Trophoblast cell (in vitro differentiated cells and primary cell): ENCODE measurements at regions not wholly inside any gene's neighbourhood (a gene's known extent, or its start where the extent isn't known, plus 50 kb on each side); places are given as distances from the start of the nearest gene placed in this dataset.

Source experiments
- DNase-seq, 2 donors: peaks; one replicate each; pipeline ENCODE4 v3.0.0-alpha.2; 2016
- H2AFZ ChIP-seq: 2 replicates; pipeline ENCODE4 v1.6.1; 2013; ENCODE audit warnings: low read length, moderate library complexity, mild to moderate bottlenecking; ENCODE audit not compliant: insufficient read depth, poor library complexity
- H2AK5ac ChIP-seq: 2 replicates; pipeline ENCODE4 v1.6.1; 2013; ENCODE audit warnings: mild to moderate bottlenecking, low read length
- H2BK120ac ChIP-seq: 2 replicates; pipeline ENCODE4 v1.6.1; 2013; ENCODE audit warnings: low read length, mild to moderate bottlenecking, moderate library complexity; ENCODE audit not compliant: insufficient read depth, poor library complexity
- H2BK12ac ChIP-seq: 2 replicates; pipeline ENCODE4 v1.6.1; 2013; ENCODE audit warnings: mild to moderate bottlenecking, low read length, moderate library complexity
- H2BK5ac ChIP-seq: 2 replicates; pipeline ENCODE4 v1.6.1; 2013; ENCODE audit warnings: low read length, low read depth, moderate library complexity, mild to moderate bottlenecking; ENCODE audit not compliant: poor library complexity
- H3K14ac ChIP-seq: 2 replicates; pipeline ENCODE4 v1.6.1; 2013; ENCODE audit warnings: mild to moderate bottlenecking, low read length
- H3K18ac ChIP-seq: 2 replicates; pipeline ENCODE4 v1.6.1; 2013; ENCODE audit warnings: mild to moderate bottlenecking, low read length
- H3K23ac ChIP-seq: 2 replicates; pipeline ENCODE4 v1.6.1; 2013; ENCODE audit warnings: low read length
- H3K27ac ChIP-seq: 2 replicates; pipeline ENCODE4 v1.5.1; 2013; ENCODE audit warnings: low read depth, mild to moderate bottlenecking, inconsistent platforms, low read length, moderate library complexity
- H3K27me3 ChIP-seq: 2 replicates; pipeline ENCODE4 v1.6.1; 2013; ENCODE audit warnings: inconsistent platforms, mild to moderate bottlenecking, low read length, moderate library complexity; ENCODE audit not compliant: insufficient read depth
- H3K36me3 ChIP-seq, 2 experiments: 1 replicate in 1 of 2; 2 replicates in 1 of 2; pipeline ENCODE4 v1.6.1; 2013; ENCODE audit warnings: low read length in 2 of 2, mild to moderate bottlenecking in 2 of 2, moderate library complexity in 1 of 2; ENCODE audit not compliant: insufficient read depth in 2 of 2, control insufficient read depth in 1 of 2
- H3K4ac ChIP-seq: 2 replicates; pipeline ENCODE4 v1.6.1; 2013; ENCODE audit warnings: low read depth, mild to moderate bottlenecking, low read length, moderate library complexity
- H3K4me1 ChIP-seq, 2 experiments: 1 replicate in 1 of 2; 2 replicates in 1 of 2; pipeline ENCODE4 v1.6.1; 2013; ENCODE audit warnings: low read length in 2 of 2, mild to moderate bottlenecking in 2 of 2, moderate library complexity in 1 of 2; ENCODE audit not compliant: insufficient read depth in 2 of 2, control insufficient read depth in 1 of 2
- H3K4me2 ChIP-seq: 2 replicates; pipeline ENCODE4 v1.6.1; 2013; ENCODE audit warnings: inconsistent platforms, mild to moderate bottlenecking, low read length, moderate library complexity
- H3K4me3 ChIP-seq: 2 replicates; pipeline ENCODE4 v1.5.1; 2013; ENCODE audit warnings: mild to moderate bottlenecking, low read depth, low read length, inconsistent platforms
- H3K79me1 ChIP-seq: one replicate; pipeline ENCODE4 v1.6.1; 2013; ENCODE audit warnings: low read length
- H3K79me2 ChIP-seq: 2 replicates; pipeline ENCODE4 v1.6.1; 2013; ENCODE audit warnings: low read length, mild to moderate bottlenecking; ENCODE audit not compliant: control insufficient read depth, insufficient read depth, poor library complexity
- H3K9ac ChIP-seq: 2 replicates; pipeline ENCODE4 v1.6.1; 2013; ENCODE audit warnings: mild to moderate bottlenecking, low read length
- H3K9me3 ChIP-seq: 2 replicates; pipeline ENCODE4 v1.6.1; 2013; ENCODE audit warnings: low read depth, mild to moderate bottlenecking, control low read depth, inconsistent platforms, low read length; ENCODE audit not compliant: insufficient read depth
- H4K12ac ChIP-seq: 2 replicates; pipeline ENCODE4 v1.6.1; 2013; ENCODE audit warnings: low read depth, mild to moderate bottlenecking, low read length, moderate library complexity
- H4K8ac ChIP-seq: 2 replicates; pipeline ENCODE4 v1.6.1; 2013; ENCODE audit warnings: low read depth, mild to moderate bottlenecking, low read length, moderate library complexity
- H4K91ac ChIP-seq: one replicate; pipeline ENCODE4 v1.6.1; 2013; ENCODE audit warnings: low read depth, mild to moderate bottlenecking, low read length, moderate library complexity
- WGBS: extraction: QIAGEN DNeasy Blood & Tissue Kit; methylation state at CpG from one replicate; pipeline ENCODE4 v1.1.7; 2013; ENCODE audit warnings: missing lambda C conversion rate; ENCODE audit not compliant: insufficient read length, insufficient coverage; ENCODE audit errors: extremely low coverage; 5-methylcytosine and 5-hydroxymethylcytosine counted together

DNA sequence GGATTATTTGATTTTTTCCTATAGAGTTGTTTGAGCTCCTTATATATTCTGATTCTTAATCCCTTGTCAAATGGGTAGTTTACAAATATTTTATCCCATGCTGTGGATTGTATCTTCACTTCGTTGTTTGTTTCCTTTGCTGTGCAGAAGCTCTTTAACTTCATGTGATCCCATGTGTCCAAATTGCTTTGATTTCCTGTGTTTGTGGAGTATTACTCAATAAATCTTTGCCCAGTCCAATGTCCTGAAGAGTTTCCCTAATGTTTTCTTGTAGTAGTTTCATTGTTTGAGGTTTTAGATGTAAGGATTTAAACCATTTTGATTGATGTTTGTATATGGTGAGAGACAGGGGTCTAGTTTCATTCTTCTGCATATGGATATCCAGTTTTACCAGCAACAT, 143.7 kb upstream of the HTR1E start:
- H3K4me3 ChIP-seq, result no peak overlapping the region
- WGBS, result no CpG with 5 or more reads among the region's 1 CpG
- no peaks in the 10 kb centered on the region for H3K36me3 ChIP-seq
- H3K23ac ChIP-seq, result no peak overlapping the region
- H3K4ac ChIP-seq, result no peak overlapping the region
- no peak overlapping the region for H3K14ac ChIP-seq
- H3K18ac ChIP-seq, result no peak overlapping the region
- H3K9ac ChIP-seq, result no peak overlapping the region
- H3K4me1 ChIP-seq, result no peaks in the 10 kb centered on the region
- no peak overlapping the region for H3K4me2 ChIP-seq
- H3K9me3 ChIP-seq, result no peaks in the 10 kb centered on the region
- H2BK5ac ChIP-seq, result no peak overlapping the region
- no peak for DNase-seq
- no peak overlapping the region for H2BK120ac ChIP-seq
- H3K79me1 ChIP-seq, result no peaks in the 10 kb centered on the region
- no peaks in the 10 kb centered on the region for H3K79me2 ChIP-seq
- H2BK12ac ChIP-seq, result no peak overlapping the region
- no peak overlapping the region for H3K27ac ChIP-seq
- no peak overlapping the region for H2AFZ ChIP-seq
- H3K27me3 ChIP-seq, result no peaks in the 10 kb centered on the region
- no peak overlapping the region for H2AK5ac ChIP-seq
- no peak overlapping the region for H4K8ac ChIP-seq
- H4K91ac ChIP-seq, result no peak overlapping the region
- H4K12ac ChIP-seq, result no peak overlapping the region

- Histone ChIP-seq H4K8ac (no peak overlapping the region), H2BK5ac (no peak overlapping the region), H3K9ac (no peak overlapping the region), H3K4me1 (no peaks in the 10 kb centered on the region), H3K27me3 (no peaks in the 10 kb centered on the region), H3K36me3 (no peaks in the 10 kb centered on the region), H2AK5ac (no peak overlapping the region), H4K12ac (no peak overlapping the region), H3K23ac (no peak overlapping the region), H2AFZ (no peak overlapping the region), H3K18ac (no peak overlapping the region), H2BK12ac (no peak overlapping the region), H3K9me3 (no peaks in the 10 kb centered on the region), H3K4me2 (no peak overlapping the region), H3K79me1 (no peaks in the 10 kb centered on the region), H3K4ac (no peak overlapping the region), H3K27ac (no peak overlapping the region), H3K79me2 (no peaks in the 10 kb centered on the region), H2BK120ac (no peak overlapping the region), H3K14ac (no peak overlapping the region), H4K91ac (no peak overlapping the region), H3K4me3 (no peak overlapping the region)
- DNase-seq, result no peak
- WGBS, result no CpG with 5 or more reads among the region's 1 CpG
Measured at GRCh38 chr6:86791476-86791875, 145.9 kb upstream of the HTR1E start.

DNA sequence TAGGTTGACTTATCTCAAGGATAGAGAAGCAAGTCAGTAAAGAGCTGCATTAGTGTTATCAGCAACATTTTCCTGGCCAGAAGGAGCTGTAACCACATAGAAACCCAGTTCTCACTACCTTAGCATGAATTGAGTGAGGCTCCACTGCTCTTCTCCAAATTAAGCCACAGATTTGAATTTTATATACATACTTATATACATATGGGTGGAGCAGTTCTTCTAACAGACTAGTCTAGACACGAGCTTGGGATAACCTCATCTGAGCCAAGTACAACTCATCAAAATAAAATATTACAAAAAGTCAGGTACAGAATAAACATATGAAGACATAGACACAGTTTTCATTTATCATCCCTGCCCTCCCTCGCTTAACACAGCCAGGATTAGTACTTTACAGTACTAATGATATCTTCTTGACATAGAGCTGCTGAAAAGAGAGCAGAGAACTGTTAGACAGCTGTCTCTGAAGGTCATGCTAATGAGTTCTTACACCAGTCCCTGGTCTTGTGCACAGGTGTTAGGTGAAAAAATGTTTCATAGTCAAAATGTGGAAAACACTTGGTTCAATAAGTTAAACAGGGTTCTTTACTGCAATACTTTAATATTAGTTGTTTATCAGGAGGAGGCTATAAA, 147.4 kb upstream of the HTR1E start:
- no peaks in the 10 kb centered on the region for H3K36me3 ChIP-seq
- no peak overlapping the region for H3K4me2 ChIP-seq
- no peaks in the 10 kb centered on the region for H3K4me1 ChIP-seq
- H2AK5ac ChIP-seq, result no peak overlapping the region
- H3K79me2 ChIP-seq, result no peaks in the 10 kb centered on the region
- no peak for DNase-seq
- no peak overlapping the region for H3K4me3 ChIP-seq
- no peak overlapping the region for H2BK5ac ChIP-seq
- no peak overlapping the region for H2BK12ac ChIP-seq
- no peak overlapping the region for H3K4ac ChIP-seq
- no peak overlapping the region for H3K14ac ChIP-seq
- no peaks in the 10 kb centered on the region for H3K9me3 ChIP-seq
- H3K79me1 ChIP-seq, result no peaks in the 10 kb centered on the region
- no peak overlapping the region for H4K91ac ChIP-seq
- no peak overlapping the region for H3K18ac ChIP-seq
- H3K9ac ChIP-seq, result no peak overlapping the region
- no peak overlapping the region for H3K27ac ChIP-seq
- no peak overlapping the region for H2BK120ac ChIP-seq
- no peaks in the 10 kb centered on the region for H3K27me3 ChIP-seq
- H2AFZ ChIP-seq, result no peak overlapping the region
- no peak overlapping the region for H4K8ac ChIP-seq
- no peak overlapping the region for H3K23ac ChIP-seq
- no peak overlapping the region for H4K12ac ChIP-seq
- WGBS, result no CpG with 5 or more reads among the region's 2 CpGs

GRCh38 chr6:86782328-86782727, 155.0 kb upstream of the HTR1E start:
- no peaks in the 10 kb centered on the region for H3K79me1 ChIP-seq
- no peak overlapping the region for H3K9ac ChIP-seq
- H3K4ac ChIP-seq, result no peak overlapping the region
- H2BK120ac ChIP-seq, result no peak overlapping the region
- no peak overlapping the region for H2AK5ac ChIP-seq
- H3K27ac ChIP-seq, result no peak overlapping the region
- no peaks in the 10 kb centered on the region for H3K27me3 ChIP-seq
- no peak overlapping the region for H3K4me2 ChIP-seq
- no peaks in the 10 kb centered on the region for H3K4me1 ChIP-seq
- H4K91ac ChIP-seq, result no peak overlapping the region
- H2BK12ac ChIP-seq, result no peak overlapping the region
- no peaks in the 10 kb centered on the region for H3K36me3 ChIP-seq
- H3K9me3 ChIP-seq, result no peaks in the 10 kb centered on the region
- no peak overlapping the region for H3K14ac ChIP-seq
- no peak overlapping the region for H3K23ac ChIP-seq
- no peaks in the 10 kb centered on the region for H3K79me2 ChIP-seq
- H3K18ac ChIP-seq, result no peak overlapping the region
- H2BK5ac ChIP-seq, result no peak overlapping the region
- H4K8ac ChIP-seq, result no peak overlapping the region
- no peak overlapping the region for H2AFZ ChIP-seq
- no peak overlapping the region for H4K12ac ChIP-seq
- H3K4me3 ChIP-seq, result no peak overlapping the region
- DNase-seq, result no peak
